ENCODE measurements at regions not wholly inside any gene's neighbourhood (a gene's known extent, or its start where the extent isn't known, plus 50 kb on each side); places are given as distances from the start of the nearest gene placed in this dataset.

DNA sequence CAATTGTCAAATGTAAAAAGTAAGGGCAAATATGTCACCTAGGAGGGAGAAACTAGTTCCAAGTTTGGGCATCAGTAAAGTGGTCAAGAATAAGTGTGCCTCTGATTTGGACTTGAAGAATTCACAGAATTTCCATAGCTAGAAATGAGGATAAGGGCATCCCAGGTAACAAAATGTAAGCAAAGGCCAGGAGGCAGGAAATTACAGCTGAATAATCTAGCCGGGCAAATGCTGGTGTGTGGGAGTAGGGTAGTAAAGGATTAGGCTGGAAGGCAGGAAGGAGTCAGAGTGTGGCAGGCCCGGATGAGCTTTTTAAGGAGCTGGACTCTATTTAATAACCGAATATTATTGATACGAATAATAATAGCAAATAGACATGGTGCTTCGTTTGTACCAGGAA is 144.9 kb upstream of the EGFLAM start:
- TF ChIP-seq CTCF (IDR thresholded peaks at IDR 0.05; ENCODE audit: low read depth, low read length) (no peak), EZH2phosphoT487 (IDR thresholded peaks at IDR 0.05; ENCODE audit: low read depth) (no peak)

Measured in OCI-LY3 (cell line).